Effector memory CD8-positive, alpha-beta T cell (primary cell): ENCODE measurements at regions not wholly inside any gene's neighbourhood (a gene's known extent, or its start where the extent isn't known, plus 50 kb on each side); places are given as distances from the start of the nearest gene placed in this dataset.

Experiments
- ATAC-seq: fragments of 150-1000 bp; cut with Tn5 transposase; replicated peaks from 2 replicates; pipeline ENCODE4 v1.10.0; 2021; ENCODE audit warnings: mild to moderate bottlenecking, moderate library complexity
- DNase-seq, 3 experiments: peaks; one replicate each; pipeline ENCODE4 v3.0.0; 2021
- H3K27ac Mint-ChIP-seq, 2 donors: one replicate each; pipeline ENCODE4 v1.8.0; 2022; ENCODE audit warnings: mild to moderate bottlenecking in 2 of 2, mixed read lengths in 2 of 2, moderate library complexity in 2 of 2
- H3K27me3 Mint-ChIP-seq, 2 donors: one replicate each; pipeline ENCODE4 v1.8.0; 2022; ENCODE audit warnings: mixed read lengths in 2 of 2
- H3K36me3 Mint-ChIP-seq: one replicate; pipeline ENCODE4 v1.8.0; 2022; ENCODE audit warnings: mild to moderate bottlenecking, moderate library complexity, mixed read lengths; ENCODE audit not compliant: insufficient read depth
- H3K4me1 Mint-ChIP-seq, 2 donors: one replicate each; pipeline ENCODE4 v1.8.0; 2022; ENCODE audit warnings: low read depth in 2 of 2, mixed read lengths in 2 of 2
- H3K4me3 Mint-ChIP-seq, 2 donors: one replicate each; pipeline ENCODE4 v1.8.0; 2022; ENCODE audit warnings: mild to moderate bottlenecking in 2 of 2, mixed read lengths in 2 of 2, moderate library complexity in 2 of 2
- H3K9me3 Mint-ChIP-seq, 2 donors: one replicate each; pipeline ENCODE4 v1.8.0; 2022; ENCODE audit warnings: mixed read lengths in 2 of 2

DNA sequence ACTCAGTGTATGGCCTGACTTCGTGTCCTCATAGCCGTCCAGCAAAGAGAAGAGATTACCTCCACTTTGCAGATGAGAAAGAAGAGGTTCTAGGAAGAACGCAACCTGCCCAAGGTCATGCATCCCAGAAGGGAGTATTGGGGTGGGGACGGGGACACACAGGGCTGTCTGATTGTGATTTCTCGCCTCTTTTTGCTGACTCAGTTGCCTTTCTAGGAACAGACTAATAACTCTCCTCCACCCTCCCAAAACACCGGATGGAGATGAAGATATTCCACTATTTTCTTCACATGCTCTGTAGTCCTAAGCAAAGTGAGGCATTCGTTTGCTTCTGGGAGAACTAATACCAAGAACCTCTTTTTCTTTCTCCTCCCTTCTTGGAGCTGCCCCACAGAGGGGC is 529.3 kb downstream of the MIAT start:
- Mint-ChIP-seq H3K27ac (no peak overlapping the region), H3K9me3 (no peaks in the 10 kb centered on the region), H3K36me3 (no peaks in the 10 kb centered on the region), H3K4me3 (no peak overlapping the region), H3K27me3 (peaks cover 20 to 33% of the 10 kb centered on the region in 2 donors), H3K4me1 (no peaks in the 10 kb centered on the region)
- ATAC-seq (no peak), DNase-seq (no peak)

GRCh38 chr22:27192135-27192829 is 534.9 kb downstream of the MIAT start:
- H3K4me1 Mint-ChIP-seq: no peaks in the 10 kb centered on the region
- ATAC-seq (no peak), DNase-seq (no peak)
- H3K9me3 Mint-ChIP-seq: no peaks in the 10 kb centered on the region
- H3K4me3 Mint-ChIP-seq: no peak overlapping the region
- peaks cover 16 to 61% of the 10 kb centered on the region in 2 donors for H3K27me3 Mint-ChIP-seq
- no peak overlapping the region for H3K27ac Mint-ChIP-seq
- no peaks in the 10 kb centered on the region for H3K36me3 Mint-ChIP-seq

GRCh38 chr22:27193215-27193614 is 535.8 kb downstream of the MIAT start:
- Mint-ChIP-seq H3K4me1 (no peaks in the 10 kb centered on the region), H3K36me3 (no peaks in the 10 kb centered on the region), H3K27ac (no peak overlapping the region), H3K4me3 (no peak overlapping the region), H3K27me3 (peaks cover 21 to 61% of the 10 kb centered on the region in 2 donors), H3K9me3 (peaks cover 0 to 3% of the 10 kb centered on the region in 2 donors)
- ATAC-seq: no peak
- DNase-seq: no peak

GRCh38 chr22:27193636-27194035 is 536.2 kb downstream of the MIAT start:
- Mint-ChIP-seq H3K4me1 (no peaks in the 10 kb centered on the region), H3K36me3 (no peaks in the 10 kb centered on the region), H3K27me3 (peaks cover 17 to 57% of the 10 kb centered on the region in 2 donors), H3K27ac (no peak overlapping the region), H3K4me3 (no peak overlapping the region), H3K9me3 (peaks cover 0 to 3% of the 10 kb centered on the region in 2 donors)
- ATAC-seq: no peak
- DNase-seq: no peak

DNA sequence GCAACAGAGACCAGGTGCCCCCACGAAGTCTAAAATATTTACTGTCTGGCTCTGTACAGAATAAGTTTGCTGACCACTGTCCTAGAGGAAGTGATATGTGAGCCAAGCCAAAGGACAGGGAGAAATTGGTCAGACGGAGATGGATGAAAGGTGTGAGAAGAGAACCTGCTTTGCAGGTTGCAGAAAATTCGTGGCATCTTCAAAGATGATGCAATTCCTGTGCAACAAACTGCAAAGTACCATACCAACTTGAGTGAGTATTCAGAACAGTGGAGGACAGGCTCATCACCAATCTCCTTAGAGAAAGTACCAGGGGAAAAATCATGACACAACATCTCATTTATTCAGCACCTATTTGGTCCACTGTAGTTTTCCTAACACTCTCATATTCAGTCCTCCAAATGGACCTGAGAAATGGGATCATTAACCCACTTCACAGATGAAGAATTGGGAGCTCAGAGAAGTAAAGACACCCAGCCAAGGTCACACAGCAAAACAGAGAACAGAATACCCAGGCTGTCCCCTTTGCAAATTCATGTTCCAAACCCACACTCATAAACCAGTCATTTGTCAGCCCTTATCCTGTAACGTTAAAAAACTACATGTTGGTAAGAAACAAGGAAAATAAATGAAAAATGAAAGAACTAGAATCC is 536.8 kb downstream of the MIAT start:
- H3K27me3 Mint-ChIP-seq: peaks cover 11 to 54% of the 10 kb centered on the region in 2 donors
- ATAC-seq (no peak), DNase-seq (no peak)
- H3K4me1 Mint-ChIP-seq: no peaks in the 10 kb centered on the region
- peaks cover 0 to 3% of the 10 kb centered on the region in 2 donors for H3K9me3 Mint-ChIP-seq
- no peaks in the 10 kb centered on the region for H3K36me3 Mint-ChIP-seq
- H3K4me3 Mint-ChIP-seq: no peak overlapping the region
- no peak overlapping the region for H3K27ac Mint-ChIP-seq

- peaks cover 0 to 3% of the 10 kb centered on the region in 2 donors for H3K9me3 Mint-ChIP-seq
- no peak overlapping the region for H3K27ac Mint-ChIP-seq
- H3K27me3 Mint-ChIP-seq: peaks cover 7 to 54% of the 10 kb centered on the region in 2 donors
- ATAC-seq: no peak
- DNase-seq: no peak
- no peak overlapping the region for H3K4me3 Mint-ChIP-seq
- H3K4me1 Mint-ChIP-seq: no peaks in the 10 kb centered on the region
- H3K36me3 Mint-ChIP-seq: no peaks in the 10 kb centered on the region
Observed at GRCh38 chr22:27195094-27195493, 537.7 kb downstream of the MIAT start.

GRCh38 chr22:27195494-27195893 is 538.1 kb downstream of the MIAT start:
- no peak for ATAC-seq
- Mint-ChIP-seq H3K4me3 (no peak overlapping the region), H3K36me3 (no peaks in the 10 kb centered on the region), H3K27me3 (peaks cover 11 to 57% of the 10 kb centered on the region in 2 donors), H3K27ac (no peak overlapping the region), H3K4me1 (no peaks in the 10 kb centered on the region), H3K9me3 (peaks cover 0 to 3% of the 10 kb centered on the region in 2 donors)
- DNase-seq: no peak

DNA sequence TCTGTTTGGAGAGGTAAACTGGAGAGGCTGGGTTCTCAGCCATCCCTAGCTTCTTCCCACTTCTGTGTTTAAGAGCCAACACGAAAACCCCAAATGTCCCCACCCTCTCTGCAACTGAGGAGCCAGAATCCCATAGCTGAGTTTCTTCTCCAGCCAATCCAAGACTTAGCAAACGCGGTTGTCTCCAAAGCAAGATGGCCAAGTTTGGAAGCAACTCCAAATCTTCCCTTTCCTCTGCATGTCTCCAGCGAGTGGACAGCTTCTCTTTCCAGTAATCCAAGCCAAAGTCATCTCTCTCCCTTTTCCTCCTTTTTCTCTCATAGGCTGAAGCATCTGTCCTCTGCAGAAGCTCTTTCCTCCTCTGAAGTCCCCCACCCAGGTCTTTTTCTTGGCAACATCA is 539.2 kb downstream of the MIAT start:
- H3K4me3 Mint-ChIP-seq: no peak overlapping the region
- no peak for DNase-seq
- ATAC-seq: no peak
- H3K4me1 Mint-ChIP-seq: no peaks in the 10 kb centered on the region
- peaks cover 12 to 65% of the 10 kb centered on the region in 2 donors for H3K27me3 Mint-ChIP-seq
- H3K27ac Mint-ChIP-seq: no peak overlapping the region
- H3K36me3 Mint-ChIP-seq: no peaks in the 10 kb centered on the region
- H3K9me3 Mint-ChIP-seq: peaks cover 0 to 3% of the 10 kb centered on the region in 2 donors

DNA sequence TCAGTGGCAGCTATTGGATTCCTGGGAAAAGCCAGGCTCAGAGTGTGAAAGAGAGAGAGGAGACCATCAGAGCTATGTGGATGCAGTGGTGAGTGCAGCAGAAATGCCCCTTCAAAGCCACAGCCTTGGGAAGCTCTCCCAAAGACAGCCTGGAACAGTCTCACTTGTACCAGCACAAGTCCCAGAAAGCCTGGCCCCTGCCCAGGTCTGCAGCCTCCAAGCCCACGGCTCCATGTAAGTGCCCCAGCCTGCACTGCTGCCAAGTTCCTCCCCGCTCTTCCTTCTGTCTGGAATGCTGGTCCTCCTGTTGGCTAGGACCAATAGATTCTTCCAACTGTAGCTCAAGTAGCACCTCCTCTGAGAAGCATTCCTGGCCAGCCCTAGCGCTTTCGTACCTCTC is 539.7 kb downstream of the MIAT start:
- no peak for ATAC-seq

GRCh38 chr22:27197618-27198017 is 540.2 kb downstream of the MIAT start:
- Mint-ChIP-seq H3K4me3 (no peak overlapping the region), H3K36me3 (no peaks in the 10 kb centered on the region), H3K27ac (no peak overlapping the region), H3K4me1 (no peaks in the 10 kb centered on the region), H3K27me3 (peaks cover 12 to 68% of the 10 kb centered on the region in 2 donors), H3K9me3 (peaks cover 0 to 3% of the 10 kb centered on the region in 2 donors)
- DNase-seq: no peak
- no peak for ATAC-seq

More for the DNA sequence above, 539.7 kb downstream of the MIAT start:
- H3K36me3 Mint-ChIP-seq: no peaks in the 10 kb centered on the region
- H3K9me3 Mint-ChIP-seq: peaks cover 0 to 3% of the 10 kb centered on the region in 2 donors
- no peak for DNase-seq
- H3K27me3 Mint-ChIP-seq: peaks cover 12 to 68% of the 10 kb centered on the region in 2 donors
- H3K27ac Mint-ChIP-seq: no peak overlapping the region
- H3K4me3 Mint-ChIP-seq: no peak overlapping the region
- H3K4me1 Mint-ChIP-seq: no peaks in the 10 kb centered on the region

DNA sequence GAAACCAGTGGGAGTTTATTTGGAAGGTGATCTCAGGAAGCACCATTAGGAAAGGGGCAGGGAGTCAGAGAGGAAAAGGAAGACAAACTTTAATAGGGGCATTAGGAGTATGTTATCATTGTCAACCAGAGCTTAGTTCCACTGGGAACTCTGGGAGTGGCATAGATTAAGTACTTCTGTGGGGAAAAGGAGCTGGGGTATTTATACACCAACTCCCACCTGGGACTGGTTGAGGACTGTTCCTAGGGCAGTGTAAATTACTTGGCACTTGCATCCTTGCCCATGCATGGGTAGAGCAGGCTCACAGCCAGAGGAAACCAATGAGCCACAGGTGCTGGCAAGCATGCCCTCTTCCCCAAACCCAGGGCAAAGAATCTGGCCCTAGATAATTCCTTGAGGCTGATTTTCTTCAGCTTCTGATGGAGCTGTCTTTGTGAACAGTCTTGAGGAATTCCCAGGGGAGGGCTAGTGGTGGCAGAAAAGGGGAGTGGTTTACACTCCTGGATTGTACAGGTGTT is 541.2 kb downstream of the MIAT start:
- DNase-seq (no peak), ATAC-seq (no peak)
- peaks cover 13 to 68% of the 10 kb centered on the region in 2 donors for H3K27me3 Mint-ChIP-seq
- peaks cover 0 to 3% of the 10 kb centered on the region in 2 donors for H3K9me3 Mint-ChIP-seq
- no peak overlapping the region for H3K4me3 Mint-ChIP-seq
- H3K4me1 Mint-ChIP-seq: no peaks in the 10 kb centered on the region
- no peak overlapping the region for H3K27ac Mint-ChIP-seq
- no peaks in the 10 kb centered on the region for H3K36me3 Mint-ChIP-seq

DNA sequence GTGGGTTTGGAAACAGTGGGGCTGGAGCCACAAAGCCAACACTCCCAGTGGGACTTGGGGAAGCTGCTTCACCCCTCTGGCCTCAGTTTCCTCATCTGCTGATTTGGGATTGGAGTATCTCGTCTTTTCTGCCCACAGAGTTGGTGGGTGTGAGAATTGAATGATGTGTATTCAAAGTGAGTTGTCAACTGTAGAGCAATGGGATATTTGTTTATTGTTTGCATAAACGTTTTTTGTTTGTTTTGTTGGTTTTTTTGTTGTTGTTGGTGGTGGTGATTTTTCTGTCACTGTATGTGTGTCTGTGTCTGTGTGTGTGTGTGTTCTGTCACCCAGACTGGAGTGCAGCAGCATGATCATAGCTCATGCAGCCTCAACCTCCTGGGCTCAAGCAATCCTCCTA is 542.0 kb downstream of the MIAT start:
- no peak for DNase-seq
- no peak for ATAC-seq
- Mint-ChIP-seq H3K9me3 (peaks cover 0 to 3% of the 10 kb centered on the region in 2 donors), H3K36me3 (no peaks in the 10 kb centered on the region), H3K4me3 (no peak overlapping the region), H3K4me1 (no peaks in the 10 kb centered on the region), H3K27ac (no peak overlapping the region), H3K27me3 (peaks cover 18 to 61% of the 10 kb centered on the region in 2 donors)

GRCh38 chr22:27201276-27201675 is 543.9 kb downstream of the MIAT start:
- Mint-ChIP-seq H3K4me1 (no peaks in the 10 kb centered on the region), H3K27me3 (peaks cover 18 to 49% of the 10 kb centered on the region in 2 donors), H3K27ac (no peak overlapping the region), H3K9me3 (peaks cover 0 to 3% of the 10 kb centered on the region in 2 donors), H3K4me3 (no peak overlapping the region), H3K36me3 (no peaks in the 10 kb centered on the region)
- ATAC-seq: no peak
- no peak for DNase-seq

DNA sequence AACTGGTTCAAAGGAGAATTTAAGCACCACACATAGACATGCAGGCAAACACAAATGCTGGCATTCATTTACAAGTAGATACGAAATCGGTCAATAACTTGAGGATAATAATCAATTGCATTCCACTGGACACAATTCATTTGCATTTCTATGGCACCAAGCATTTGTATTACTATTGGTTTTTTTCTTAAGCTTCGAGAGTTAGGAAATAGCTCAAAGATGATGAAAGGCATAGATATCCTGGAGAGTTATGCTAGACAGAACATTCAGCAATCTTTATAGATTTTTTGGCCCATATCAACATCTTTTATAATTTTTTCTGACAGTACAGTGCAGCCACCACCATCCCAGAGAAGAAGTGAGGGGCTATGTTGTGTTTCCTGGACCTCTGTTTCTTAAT is 544.4 kb downstream of the MIAT start:
- no peak overlapping the region for H3K27ac Mint-ChIP-seq
- peaks cover 0 to 3% of the 10 kb centered on the region in 2 donors for H3K9me3 Mint-ChIP-seq
- no peaks in the 10 kb centered on the region for H3K36me3 Mint-ChIP-seq
- ATAC-seq (no peak), DNase-seq (no peak)
- no peaks in the 10 kb centered on the region for H3K4me1 Mint-ChIP-seq
- H3K4me3 Mint-ChIP-seq: no peak overlapping the region
- peaks cover 18 to 49% of the 10 kb centered on the region in 2 donors for H3K27me3 Mint-ChIP-seq
